HFFc6 (cell line): ENCODE measurements at regions not wholly inside any gene's neighbourhood (a gene's known extent, or its start where the extent isn't known, plus 50 kb on each side); places are given as distances from the start of the nearest gene placed in this dataset.

Source experiments
- DNase-seq: peaks from one replicate; pipeline ENCODE4 v3.0.0-alpha.2; 2018
- H3K27ac Mint-ChIP-seq: 2 replicates; pipeline ENCODE4 v1.8.0; 2020; ENCODE audit warnings: mild to moderate bottlenecking, mixed read lengths
- H3K27me3 Mint-ChIP-seq: 2 replicates; pipeline ENCODE4 v1.8.0; 2021; ENCODE audit warnings: mild to moderate bottlenecking, moderate library complexity, mixed read lengths; ENCODE audit not compliant: insufficient read depth
- H3K36me3 Mint-ChIP-seq: 2 replicates; pipeline ENCODE4 v1.8.0; 2021; ENCODE audit warnings: low read depth, mixed read lengths
- H3K4me1 Mint-ChIP-seq: 2 replicates; pipeline ENCODE4 v1.8.0; 2020; ENCODE audit warnings: low read depth, mixed read lengths
- H3K4me3 Mint-ChIP-seq: 2 replicates; pipeline ENCODE4 v1.8.0; 2020; ENCODE audit warnings: mild to moderate bottlenecking, moderate library complexity, mixed read lengths
- H3K9me3 Mint-ChIP-seq: 2 replicates; pipeline ENCODE4 v1.8.0; 2020; ENCODE audit warnings: mild to moderate bottlenecking, mixed read lengths
- CTCF ChIP-seq: fragments of 200-600 bp; sonication (generic); IDR thresholded peaks from 2 replicates; pipeline ENCODE4 v1.5.0; 2021; ENCODE audit warnings: antibody characterized with exemption, mild to moderate bottlenecking

- Mint-ChIP-seq H3K9me3 (peaks cover 27% of the 10 kb centered on the region), H3K27ac (no peak overlapping the region), H3K36me3 (peaks cover 5% of the 10 kb centered on the region; the same call in 1 of the 2 replicates), H3K4me3 (no peak overlapping the region), H3K4me1 (no peaks in the 10 kb centered on the region), H3K27me3 (peaks cover 15% of the 10 kb centered on the region)
- no peak for TF ChIP-seq CTCF
- DNase-seq, result no peak
These were observed 317.0 kb downstream of the CTTN start for GRCh38 chr11:70715166-70715951.

- DNase-seq, result no peak
- H3K4me1 Mint-ChIP-seq, result no peaks in the 10 kb centered on the region
- H3K27me3 Mint-ChIP-seq, result peaks cover 14% of the 10 kb centered on the region
- peaks cover 24% of the 10 kb centered on the region for H3K9me3 Mint-ChIP-seq
- TF ChIP-seq CTCF, result no peak
- H3K27ac Mint-ChIP-seq, result no peak overlapping the region
- peaks cover 5% of the 10 kb centered on the region; the same call in 1 of the 2 replicates for H3K36me3 Mint-ChIP-seq
- H3K4me3 Mint-ChIP-seq, result no peak overlapping the region
These were observed 317.9 kb downstream of the CTTN start for GRCh38 chr11:70716216-70716615.

GRCh38 chr11:70716986-70717775 is 318.9 kb downstream of the CTTN start:
- Mint-ChIP-seq H3K27me3 (peaks cover 10% of the 10 kb centered on the region), H3K4me3 (no peak overlapping the region), H3K27ac (no peak overlapping the region), H3K9me3 (peaks cover 21% of the 10 kb centered on the region), H3K4me1 (no peaks in the 10 kb centered on the region), H3K36me3 (peaks cover 2% of the 10 kb centered on the region; the same call in 1 of the 2 replicates)
- DNase-seq, result no peak
- no peak for TF ChIP-seq CTCF

- Mint-ChIP-seq H3K9me3 (peaks cover 12% of the 10 kb centered on the region), H3K4me1 (no peaks in the 10 kb centered on the region), H3K4me3 (no peak overlapping the region), H3K27me3 (peaks cover 9% of the 10 kb centered on the region), H3K27ac (no peak overlapping the region), H3K36me3 (no peaks in the 10 kb centered on the region; the same call in 1 of the 2 replicates)
- no peak for TF ChIP-seq CTCF
- DNase-seq, result no peak
These were observed 319.7 kb downstream of the CTTN start for GRCh38 chr11:70717936-70718595.

- TF ChIP-seq CTCF, result no peak
These were observed 321.2 kb downstream of the CTTN start for GRCh38 chr11:70719516-70719915.

More at GRCh38 chr11:70719516-70719915, 321.2 kb downstream of the CTTN start:
- H3K27ac Mint-ChIP-seq, result no peak overlapping the region
- H3K36me3 Mint-ChIP-seq, result no peaks in the 10 kb centered on the region; the same call in 1 of the 2 replicates
- no peaks in the 10 kb centered on the region for H3K4me1 Mint-ChIP-seq
- no peak for DNase-seq
- no peak overlapping the region for H3K4me3 Mint-ChIP-seq
- H3K27me3 Mint-ChIP-seq, result peaks cover 6% of the 10 kb centered on the region
- peaks cover 7% of the 10 kb centered on the region for H3K9me3 Mint-ChIP-seq
